Liver (tissue), 3 donors: ENCODE measurements at regions not wholly inside any gene's neighbourhood (a gene's known extent, or its start where the extent isn't known, plus 50 kb on each side); places are given as distances from the start of the nearest gene placed in this dataset.
"Not testable (repeated sequence)": the region's sequence is repeated elsewhere in the genome, so short reads cannot be mapped to it uniquely, and the experiment has no call there.

Experiments
- EGR1 ChIP-seq, 2 donors: IDR thresholded peaks; 2 replicates each; pipeline ENCODE4 v1.6.1; 2016 to 2018; ENCODE audit warnings: antibody characterized with exemption in 2 of 2, low read depth in 2 of 2
- GABPA ChIP-seq, 2 donors: IDR thresholded peaks in 1 of 2; conservative IDR thresholded peaks in 1 of 2; 2 replicates each; pipeline ENCODE4 v1.6.1; 2016; ENCODE audit warnings: antibody characterized with exemption in 2 of 2, mild to moderate bottlenecking in 1 of 2, moderate library complexity in 1 of 2
- HNF4A ChIP-seq, 2 donors: conservative IDR thresholded peaks; 2 replicates each; pipeline ENCODE4 v1.6.1; 2016; ENCODE audit warnings: antibody characterized with exemption in 2 of 2, mild to moderate bottlenecking in 2 of 2
- RAD21 ChIP-seq, 2 donors: IDR thresholded peaks; 2 replicates each; pipeline ENCODE4 v1.6.1; 2016; ENCODE audit warnings: antibody characterized with exemption in 2 of 2, mild to moderate bottlenecking in 2 of 2
- RXRA ChIP-seq, 2 donors: IDR thresholded peaks; 2 replicates each; pipeline ENCODE4 v1.6.1; 2017 to 2018; ENCODE audit warnings: antibody characterized with exemption in 2 of 2, mild to moderate bottlenecking in 1 of 2
- TAF1 ChIP-seq: conservative IDR thresholded peaks from 2 replicates; pipeline ENCODE4 v1.6.1; 2016; ENCODE audit warnings: antibody characterized with exemption, mild to moderate bottlenecking
- YY1 ChIP-seq: IDR thresholded peaks from 2 replicates; pipeline ENCODE4 v1.6.1; 2016; ENCODE audit warnings: antibody characterized with exemption, mild to moderate bottlenecking
- TF ChIP-seq, protein P1 (sequence below): fragments of 150-350 bp; IDR thresholded peaks from 2 replicates; pipeline ENCODE4 v1.5.1; 2017; ENCODE audit warnings: improper control_type of control experiment, low read depth, low read length; ENCODE audit not compliant: missing input control
- TF ChIP-seq, protein P2 (sequence below): IDR thresholded peaks from 2 replicates; pipeline ENCODE4 v1.6.1; 2016; ENCODE audit warnings: antibody characterized with exemption
- TF ChIP-seq, protein P3 (sequence below): IDR thresholded peaks from 2 replicates; pipeline ENCODE4 v1.6.1; 2016; ENCODE audit warnings: antibody characterized with exemption, mild to moderate bottlenecking
- donor health status: healthy.
- donor health status: healthy.

DNA sequence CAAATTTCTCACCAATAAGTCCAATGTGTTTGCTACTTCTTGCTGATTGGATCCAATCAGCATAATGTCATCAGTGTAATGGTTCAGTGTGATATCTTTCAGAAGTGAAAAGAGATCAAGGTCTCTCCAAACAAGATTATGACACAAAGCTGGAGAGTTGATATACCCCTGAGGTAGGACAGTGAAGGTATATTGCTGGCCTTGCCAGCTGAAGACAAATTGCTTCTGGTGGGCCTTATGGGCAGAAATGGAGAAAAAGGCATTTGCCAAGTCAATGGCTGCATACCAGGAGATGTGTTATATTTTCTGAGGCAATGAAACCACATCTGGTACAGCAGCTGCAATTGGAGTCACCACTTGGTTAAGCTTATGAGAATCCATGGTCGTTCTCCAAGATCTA is 131.7 kb upstream of the PCBD1 start:
- TF ChIP-seq, protein P1, sequence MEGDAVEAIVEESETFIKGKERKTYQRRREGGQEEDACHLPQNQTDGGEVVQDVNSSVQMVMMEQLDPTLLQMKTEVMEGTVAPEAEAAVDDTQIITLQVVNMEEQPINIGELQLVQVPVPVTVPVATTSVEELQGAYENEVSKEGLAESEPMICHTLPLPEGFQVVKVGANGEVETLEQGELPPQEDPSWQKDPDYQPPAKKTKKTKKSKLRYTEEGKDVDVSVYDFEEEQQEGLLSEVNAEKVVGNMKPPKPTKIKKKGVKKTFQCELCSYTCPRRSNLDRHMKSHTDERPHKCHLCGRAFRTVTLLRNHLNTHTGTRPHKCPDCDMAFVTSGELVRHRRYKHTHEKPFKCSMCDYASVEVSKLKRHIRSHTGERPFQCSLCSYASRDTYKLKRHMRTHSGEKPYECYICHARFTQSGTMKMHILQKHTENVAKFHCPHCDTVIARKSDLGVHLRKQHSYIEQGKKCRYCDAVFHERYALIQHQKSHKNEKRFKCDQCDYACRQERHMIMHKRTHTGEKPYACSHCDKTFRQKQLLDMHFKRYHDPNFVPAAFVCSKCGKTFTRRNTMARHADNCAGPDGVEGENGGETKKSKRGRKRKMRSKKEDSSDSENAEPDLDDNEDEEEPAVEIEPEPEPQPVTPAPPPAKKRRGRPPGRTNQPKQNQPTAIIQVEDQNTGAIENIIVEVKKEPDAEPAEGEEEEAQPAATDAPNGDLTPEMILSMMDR = not testable (repeated sequence)
- not testable (repeated sequence) for TF ChIP-seq RXRA (IDR thresholded peaks at IDR 0.05); EGR1 (IDR thresholded peaks at IDR 0.05; ENCODE audit: low read depth in 2 of 2); GABPA (IDR thresholded peaks at IDR 0.05 in 1 of 2, conservative IDR thresholded peaks at IDR 0.05 in 1 of 2); TAF1; RAD21 (IDR thresholded peaks at IDR 0.05); YY1; HNF4A (conservative IDR thresholded peaks at IDR 0.05)
- TF ChIP-seq, protein P2, sequence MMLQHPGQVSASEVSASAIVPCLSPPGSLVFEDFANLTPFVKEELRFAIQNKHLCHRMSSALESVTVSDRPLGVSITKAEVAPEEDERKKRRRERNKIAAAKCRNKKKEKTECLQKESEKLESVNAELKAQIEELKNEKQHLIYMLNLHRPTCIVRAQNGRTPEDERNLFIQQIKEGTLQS = not testable (repeated sequence)
- TF ChIP-seq, protein P3, sequence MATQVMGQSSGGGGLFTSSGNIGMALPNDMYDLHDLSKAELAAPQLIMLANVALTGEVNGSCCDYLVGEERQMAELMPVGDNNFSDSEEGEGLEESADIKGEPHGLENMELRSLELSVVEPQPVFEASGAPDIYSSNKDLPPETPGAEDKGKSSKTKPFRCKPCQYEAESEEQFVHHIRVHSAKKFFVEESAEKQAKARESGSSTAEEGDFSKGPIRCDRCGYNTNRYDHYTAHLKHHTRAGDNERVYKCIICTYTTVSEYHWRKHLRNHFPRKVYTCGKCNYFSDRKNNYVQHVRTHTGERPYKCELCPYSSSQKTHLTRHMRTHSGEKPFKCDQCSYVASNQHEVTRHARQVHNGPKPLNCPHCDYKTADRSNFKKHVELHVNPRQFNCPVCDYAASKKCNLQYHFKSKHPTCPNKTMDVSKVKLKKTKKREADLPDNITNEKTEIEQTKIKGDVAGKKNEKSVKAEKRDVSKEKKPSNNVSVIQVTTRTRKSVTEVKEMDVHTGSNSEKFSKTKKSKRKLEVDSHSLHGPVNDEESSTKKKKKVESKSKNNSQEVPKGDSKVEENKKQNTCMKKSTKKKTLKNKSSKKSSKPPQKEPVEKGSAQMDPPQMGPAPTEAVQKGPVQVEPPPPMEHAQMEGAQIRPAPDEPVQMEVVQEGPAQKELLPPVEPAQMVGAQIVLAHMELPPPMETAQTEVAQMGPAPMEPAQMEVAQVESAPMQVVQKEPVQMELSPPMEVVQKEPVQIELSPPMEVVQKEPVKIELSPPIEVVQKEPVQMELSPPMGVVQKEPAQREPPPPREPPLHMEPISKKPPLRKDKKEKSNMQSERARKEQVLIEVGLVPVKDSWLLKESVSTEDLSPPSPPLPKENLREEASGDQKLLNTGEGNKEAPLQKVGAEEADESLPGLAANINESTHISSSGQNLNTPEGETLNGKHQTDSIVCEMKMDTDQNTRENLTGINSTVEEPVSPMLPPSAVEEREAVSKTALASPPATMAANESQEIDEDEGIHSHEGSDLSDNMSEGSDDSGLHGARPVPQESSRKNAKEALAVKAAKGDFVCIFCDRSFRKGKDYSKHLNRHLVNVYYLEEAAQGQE = not testable (repeated sequence)
